ENCODE measurements at regions not wholly inside any gene's neighbourhood (a gene's known extent, or its start where the extent isn't known, plus 50 kb on each side); places are given as distances from the start of the nearest gene placed in this dataset.

DNA sequence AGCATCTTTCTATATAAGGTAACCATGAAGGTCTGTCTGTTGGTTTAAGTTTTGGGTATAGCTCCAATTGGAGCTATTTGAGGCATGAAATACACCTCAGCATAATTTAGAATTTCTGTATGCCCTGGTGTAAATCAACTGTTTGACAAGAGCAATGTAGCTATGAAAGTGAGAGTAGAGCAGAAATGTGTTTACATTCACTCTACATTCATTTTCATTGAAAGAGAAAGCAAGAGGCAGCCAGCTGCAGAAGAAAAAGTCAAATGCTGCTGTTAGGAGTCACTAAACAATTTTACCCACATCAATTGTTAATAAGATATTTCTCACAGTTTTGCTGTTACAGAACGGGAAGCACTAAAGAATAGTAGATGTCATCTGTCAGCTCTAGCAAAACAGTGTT lies 252.5 kb downstream of the SLC6A15 start:
- TF ChIP-seq RAD21 (IDR thresholded peaks at IDR 0.05; ENCODE audit: low read length) (no peak), CHD1 (IDR thresholded peaks at IDR 0.05; ENCODE audit: low read depth, low read length) (no peak), POLR2A (IDR thresholded peaks at IDR 0.05; ENCODE audit: low read depth, low read length) (no peak), MXI1 (IDR thresholded peaks at IDR 0.05; ENCODE audit: borderline replicate concordance, low read depth, low read length) (no peak), RCOR1 (IDR thresholded peaks at IDR 0.05; ENCODE audit: insufficient replicate concordance, low read length) (no peak)
- TF ChIP-seq, protein P1, sequence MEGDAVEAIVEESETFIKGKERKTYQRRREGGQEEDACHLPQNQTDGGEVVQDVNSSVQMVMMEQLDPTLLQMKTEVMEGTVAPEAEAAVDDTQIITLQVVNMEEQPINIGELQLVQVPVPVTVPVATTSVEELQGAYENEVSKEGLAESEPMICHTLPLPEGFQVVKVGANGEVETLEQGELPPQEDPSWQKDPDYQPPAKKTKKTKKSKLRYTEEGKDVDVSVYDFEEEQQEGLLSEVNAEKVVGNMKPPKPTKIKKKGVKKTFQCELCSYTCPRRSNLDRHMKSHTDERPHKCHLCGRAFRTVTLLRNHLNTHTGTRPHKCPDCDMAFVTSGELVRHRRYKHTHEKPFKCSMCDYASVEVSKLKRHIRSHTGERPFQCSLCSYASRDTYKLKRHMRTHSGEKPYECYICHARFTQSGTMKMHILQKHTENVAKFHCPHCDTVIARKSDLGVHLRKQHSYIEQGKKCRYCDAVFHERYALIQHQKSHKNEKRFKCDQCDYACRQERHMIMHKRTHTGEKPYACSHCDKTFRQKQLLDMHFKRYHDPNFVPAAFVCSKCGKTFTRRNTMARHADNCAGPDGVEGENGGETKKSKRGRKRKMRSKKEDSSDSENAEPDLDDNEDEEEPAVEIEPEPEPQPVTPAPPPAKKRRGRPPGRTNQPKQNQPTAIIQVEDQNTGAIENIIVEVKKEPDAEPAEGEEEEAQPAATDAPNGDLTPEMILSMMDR (conservative IDR thresholded peaks at IDR 0.05; ENCODE audit: low read depth, low read length): no peak
- TF ChIP-seq, protein P2, sequence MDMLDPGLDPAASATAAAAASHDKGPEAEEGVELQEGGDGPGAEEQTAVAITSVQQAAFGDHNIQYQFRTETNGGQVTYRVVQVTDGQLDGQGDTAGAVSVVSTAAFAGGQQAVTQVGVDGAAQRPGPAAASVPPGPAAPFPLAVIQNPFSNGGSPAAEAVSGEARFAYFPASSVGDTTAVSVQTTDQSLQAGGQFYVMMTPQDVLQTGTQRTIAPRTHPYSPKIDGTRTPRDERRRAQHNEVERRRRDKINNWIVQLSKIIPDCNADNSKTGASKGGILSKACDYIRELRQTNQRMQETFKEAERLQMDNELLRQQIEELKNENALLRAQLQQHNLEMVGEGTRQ (IDR thresholded peaks at IDR 0.05; ENCODE audit: low read depth, low read length): no peak

Measured in IMR-90 (cell line).